ENCODE measurements at regions not wholly inside any gene's neighbourhood (a gene's known extent, or its start where the extent isn't known, plus 50 kb on each side); places are given as distances from the start of the nearest gene placed in this dataset.
A peak's percentile ranks its signal among the peaks of the same experiment; 100 is the strongest.

DNA sequence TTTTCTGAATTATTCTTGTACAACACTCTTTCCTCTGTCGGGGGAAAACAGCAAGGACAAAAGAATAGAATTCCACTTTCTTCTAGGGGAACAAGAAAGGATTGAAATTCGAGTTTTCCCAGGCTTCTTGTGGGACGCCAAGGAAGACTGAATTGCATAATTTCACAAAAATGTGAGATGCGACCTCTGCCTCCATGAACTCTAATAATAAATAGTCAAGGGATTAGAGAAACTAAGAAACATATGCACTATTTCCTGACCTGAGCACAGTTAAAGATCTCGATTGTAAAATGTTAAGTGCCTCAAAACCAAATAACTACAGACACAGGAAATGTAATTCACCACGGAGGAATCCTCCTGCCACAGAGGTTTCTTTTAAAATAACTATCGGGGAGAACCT lies 117.3 kb upstream of the MARK1 start:
- no peak for DNase-seq

- DNase-seq: no peak
These were observed 118.0 kb upstream of the MARK1 start for GRCh38 chr1:220409771-220410595.

GRCh38 chr1:220407191-220407590 lies 120.7 kb upstream of the MARK1 start:
- DNase-seq: no peak

DNA sequence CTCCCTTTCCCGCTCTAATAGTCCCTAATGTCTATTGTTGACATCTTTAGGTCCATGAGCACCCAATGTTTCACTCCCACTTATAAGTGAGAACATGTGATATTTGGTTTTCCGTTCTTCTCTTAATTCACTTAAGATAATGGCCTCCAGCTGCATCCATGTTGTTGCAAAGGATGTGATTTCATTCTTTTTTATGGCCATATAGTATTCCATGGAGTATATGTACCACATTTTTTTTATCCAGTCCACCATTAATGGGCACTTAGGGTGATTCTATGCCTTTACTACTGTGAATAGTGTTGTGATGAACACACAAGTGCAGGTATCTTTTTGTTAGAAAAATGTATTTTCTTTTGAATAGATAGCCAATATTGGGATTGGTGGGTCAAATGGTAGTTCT lies 126.0 kb upstream of the RAB3GAP2 start:
- DNase-seq: no peak

DNA sequence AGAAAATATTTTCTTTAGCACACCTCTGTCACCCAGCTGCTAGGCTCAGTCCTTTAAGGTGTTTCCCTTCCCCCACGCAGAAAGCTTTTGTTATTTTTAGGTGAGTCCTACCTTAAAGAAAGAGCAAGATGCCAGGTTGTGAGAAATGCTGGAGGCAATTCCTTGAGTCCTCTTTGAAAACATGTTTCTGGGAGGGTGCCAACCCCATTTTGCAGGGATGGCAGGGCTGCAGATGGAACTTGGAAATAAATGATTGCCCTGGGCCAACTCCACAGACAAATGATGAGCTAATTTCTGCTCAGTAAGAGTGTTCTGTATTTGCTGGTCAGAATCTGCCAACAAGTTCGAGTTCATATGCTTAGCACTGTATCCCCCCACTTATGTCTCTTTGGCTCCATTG lies 119.2 kb upstream of the RAB3GAP2 start:
- DNase-seq: peak; percentile 45

GRCh38 chr1:220389634-220390033 lies 117.4 kb upstream of the RAB3GAP2 start:
- no peak for DNase-seq

- DNase-seq: no peak
These were observed 114.4 kb upstream of the RAB3GAP2 start for GRCh38 chr1:220386494-220387195.

- no peak for DNase-seq
These were observed 112.9 kb upstream of the RAB3GAP2 start for GRCh38 chr1:220385158-220385557.

GRCh38 chr1:220382994-220383393 lies 110.7 kb upstream of the RAB3GAP2 start:
- no peak for DNase-seq

GRCh38 chr1:220380885-220381284 lies 108.6 kb upstream of the RAB3GAP2 start:
- no peak for DNase-seq

GRCh38 chr1:220378571-220379302 lies 106.5 kb upstream of the RAB3GAP2 start:
- DNase-seq: no peak

DNA sequence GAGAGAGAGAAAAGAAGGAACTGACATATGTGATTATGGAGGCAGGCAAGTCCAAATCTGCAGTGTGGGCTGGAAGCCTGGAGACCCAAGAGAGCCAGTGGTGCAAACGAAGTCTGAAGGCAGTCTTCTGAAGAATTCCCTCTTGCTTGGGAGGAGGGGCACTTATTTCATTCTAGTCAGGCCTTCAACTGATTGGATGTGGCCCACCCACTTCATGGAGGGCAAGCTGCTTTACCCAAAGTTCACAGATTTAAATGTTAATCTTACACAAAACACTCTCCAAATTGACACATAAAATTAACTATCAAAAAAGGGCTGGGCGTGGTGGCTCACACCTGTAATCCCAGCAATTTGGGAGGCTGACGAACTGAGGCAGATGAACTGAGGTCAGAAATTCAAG lies 103.5 kb upstream of the RAB3GAP2 start:
- DNase-seq: no peak

- no peak for DNase-seq
These were observed 102.2 kb upstream of the RAB3GAP2 start for GRCh38 chr1:220374449-220374848.

DNA sequence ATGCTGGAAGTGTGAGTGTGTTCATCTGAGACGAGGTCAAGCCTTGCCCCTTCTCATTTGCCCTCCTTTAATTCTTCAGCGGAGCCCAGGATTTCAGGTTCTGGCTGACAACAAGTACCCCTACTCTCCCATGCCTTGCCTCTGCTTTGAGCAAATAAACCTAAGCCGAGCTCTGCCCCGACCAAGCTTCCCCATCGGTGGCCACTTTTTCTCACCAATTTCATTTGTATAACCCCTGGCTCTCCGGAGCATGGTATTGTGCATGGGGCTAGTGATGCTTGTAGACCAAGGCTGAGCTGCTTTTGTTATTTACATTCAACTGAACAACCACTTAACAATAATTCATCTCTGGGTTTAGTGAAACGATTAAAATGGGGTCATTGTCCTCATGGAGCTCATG lies 100.2 kb upstream of the RAB3GAP2 start:
- DNase-seq: no peak

- DNase-seq: no peak
These were observed 99.1 kb upstream of the RAB3GAP2 start for GRCh38 chr1:220371324-220371723.

- DNase-seq: no peak
These were observed 97.9 kb upstream of the RAB3GAP2 start for GRCh38 chr1:220370041-220370700.

GRCh38 chr1:220369511-220369910 lies 97.3 kb upstream of the RAB3GAP2 start:
- no peak for DNase-seq

DNA sequence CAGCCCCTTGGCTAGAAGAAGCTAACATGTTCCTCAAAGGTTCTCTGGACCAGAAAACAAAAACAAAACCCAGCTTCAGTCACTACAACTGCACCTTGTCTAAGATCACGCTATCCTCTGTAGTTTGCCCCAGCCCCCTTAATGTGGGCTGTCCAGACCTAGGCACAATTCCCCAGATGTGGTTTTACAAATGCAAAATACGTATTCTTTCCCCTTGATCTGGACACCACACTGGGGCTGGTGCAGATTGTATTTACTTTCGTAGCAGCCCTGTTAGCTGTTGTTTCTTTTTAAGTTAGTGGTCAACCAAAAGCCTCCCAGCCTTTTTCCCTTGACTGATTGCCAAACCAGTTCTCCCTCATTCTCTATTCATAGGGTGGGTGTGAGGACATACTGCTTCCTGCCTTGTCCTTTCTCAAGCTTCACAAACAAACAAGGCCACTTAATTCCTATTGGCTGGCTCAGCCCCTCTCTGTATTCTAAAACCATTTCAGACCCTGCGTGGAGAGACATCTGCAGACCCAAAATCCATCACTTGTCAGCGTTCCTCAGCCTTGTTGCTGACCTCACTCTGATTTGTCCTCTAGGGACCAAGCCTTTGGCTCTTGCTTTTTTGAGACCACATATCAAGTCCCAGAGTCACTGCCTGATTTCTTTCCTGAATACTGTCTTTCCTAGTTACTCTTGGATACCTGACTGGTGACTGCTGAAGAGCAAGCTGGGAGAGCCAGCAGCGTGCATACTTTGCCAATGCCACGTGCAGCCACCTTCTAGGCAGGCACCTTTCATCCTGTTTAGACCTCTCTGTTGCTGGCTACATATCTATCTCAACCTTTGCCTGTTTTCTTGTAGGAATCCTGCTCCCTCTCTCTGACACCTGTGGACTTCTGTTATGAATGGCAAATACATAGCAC lies 96.4 kb upstream of the RAB3GAP2 start:
- DNase-seq: no peak

DNA sequence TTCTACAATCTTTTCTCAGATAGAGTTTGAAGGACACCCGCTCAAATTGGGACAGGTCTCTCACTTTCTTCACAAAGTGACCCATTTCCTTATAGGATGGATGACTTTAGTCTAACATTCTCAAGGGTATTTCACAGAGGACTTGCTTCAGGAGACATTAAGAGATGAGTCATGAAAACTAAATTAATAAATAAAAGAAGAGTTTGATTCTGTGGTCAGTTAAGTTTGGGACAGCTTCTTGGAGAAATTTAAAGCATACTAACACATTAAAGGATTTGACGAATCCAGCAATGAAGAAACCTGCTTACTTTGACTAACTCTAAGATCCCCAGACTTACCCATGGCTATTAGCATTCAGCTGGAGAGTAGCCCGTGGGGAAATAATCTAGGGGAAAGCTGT lies 95.6 kb upstream of the RAB3GAP2 start:
- DNase-seq: no peak

DNA sequence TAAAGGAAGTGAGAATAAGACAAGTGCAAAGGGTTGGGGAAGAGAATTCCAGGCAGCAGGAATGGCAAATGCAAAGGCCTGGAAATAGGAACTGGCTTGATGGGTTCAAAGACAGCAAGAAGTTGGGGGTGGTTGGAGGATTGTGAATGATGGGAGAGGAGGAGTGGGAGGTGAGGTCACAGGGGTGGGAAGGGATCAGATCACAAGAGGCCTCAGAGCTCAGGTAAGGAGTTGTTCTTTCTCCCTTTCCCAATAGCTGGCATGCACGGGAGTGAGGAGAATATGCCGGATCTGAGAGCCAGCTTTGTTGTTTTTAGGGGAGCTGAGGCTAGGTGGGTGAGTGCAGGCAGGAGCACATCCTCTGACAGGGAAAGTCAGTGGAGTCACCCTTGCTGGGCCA lies 94.0 kb upstream of the RAB3GAP2 start:
- DNase-seq: no peak

DNA sequence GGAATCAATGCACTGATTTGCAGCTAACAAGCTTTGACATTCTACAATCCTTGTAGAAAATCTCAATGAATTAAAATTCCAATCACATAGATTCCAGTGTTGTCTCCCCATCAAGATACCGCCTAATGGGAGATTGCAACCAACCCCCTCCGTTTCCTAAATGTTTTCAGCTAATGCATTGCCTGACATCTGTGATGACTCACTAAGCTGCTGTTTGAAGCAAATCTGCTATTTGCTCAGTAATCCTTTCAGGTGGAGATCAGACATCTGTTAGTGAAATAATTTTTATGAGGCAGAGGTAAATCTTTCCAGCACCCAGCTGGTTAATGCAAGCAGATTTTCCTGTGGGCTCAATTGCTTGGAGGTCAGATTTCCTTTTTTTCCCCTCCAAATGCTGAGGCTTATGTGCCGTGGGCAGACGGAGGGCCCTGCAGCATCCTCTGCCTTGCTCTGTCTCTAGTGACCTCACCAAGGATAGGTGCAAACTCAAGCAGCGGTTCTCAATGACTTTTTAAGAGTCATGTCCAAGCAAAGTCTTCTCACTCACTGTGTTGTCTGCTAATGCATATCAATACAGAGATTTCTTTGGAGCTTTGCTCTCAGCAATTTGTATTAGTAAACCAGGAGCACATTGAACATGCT lies 91.1 kb upstream of the RAB3GAP2 start:
- DNase-seq: peak; percentile 93

All from NCI-H1694 treated with DMSO at 0.1 percent for 48 hours (cell line).